GM19438 (cell line): ENCODE measurements at regions not wholly inside any gene's neighbourhood (a gene's known extent, or its start where the extent isn't known, plus 50 kb on each side); places are given as distances from the start of the nearest gene placed in this dataset.

Experiments
- ATAC-seq: cut with Tn5 transposase; IDR thresholded peaks from one replicate; pipeline ENCODE4 v1.9.1; 2021; ENCODE audit warnings: low read depth; ENCODE audit not compliant: unreplicated experiment

DNA sequence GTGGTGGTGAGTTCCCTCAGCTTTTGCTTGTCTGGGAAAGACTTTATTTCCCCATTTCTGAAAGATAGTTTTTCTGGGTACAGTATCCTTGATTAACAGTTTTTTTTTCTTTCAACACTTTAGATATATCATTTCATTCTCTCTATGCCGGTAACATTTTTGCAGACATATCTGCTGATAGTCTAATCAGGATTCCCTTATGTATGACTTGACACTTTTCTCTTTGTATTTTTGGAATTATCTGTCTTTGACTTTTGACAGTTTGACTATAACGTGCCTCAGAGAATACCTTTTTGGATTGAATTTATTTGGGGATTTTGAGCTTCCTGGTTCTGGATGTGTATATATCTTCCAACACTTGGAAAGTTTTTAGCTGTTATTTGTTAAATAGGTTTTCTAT is 234.8 kb upstream of the PRICKLE1 start:
- ATAC-seq: no peak

DNA sequence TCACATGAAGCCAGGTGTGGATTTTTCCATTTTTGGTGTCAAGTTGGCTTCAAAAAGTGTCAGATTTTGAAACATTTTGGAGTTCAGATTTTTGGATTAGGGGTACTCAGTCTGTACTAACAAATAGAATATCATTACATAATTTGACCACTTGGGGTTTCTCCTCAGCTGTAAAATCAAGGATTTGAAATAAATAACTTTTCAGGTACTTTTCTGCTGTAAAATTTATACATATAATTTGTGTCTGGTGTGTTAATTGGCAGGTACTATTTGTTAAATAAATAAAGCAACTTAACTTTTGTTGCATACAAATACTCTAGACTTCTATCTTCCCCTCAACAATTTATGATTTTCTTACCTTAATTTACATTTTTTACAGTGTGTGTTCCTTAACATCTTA is 234.1 kb upstream of the PRICKLE1 start:
- ATAC-seq: no peak

DNA sequence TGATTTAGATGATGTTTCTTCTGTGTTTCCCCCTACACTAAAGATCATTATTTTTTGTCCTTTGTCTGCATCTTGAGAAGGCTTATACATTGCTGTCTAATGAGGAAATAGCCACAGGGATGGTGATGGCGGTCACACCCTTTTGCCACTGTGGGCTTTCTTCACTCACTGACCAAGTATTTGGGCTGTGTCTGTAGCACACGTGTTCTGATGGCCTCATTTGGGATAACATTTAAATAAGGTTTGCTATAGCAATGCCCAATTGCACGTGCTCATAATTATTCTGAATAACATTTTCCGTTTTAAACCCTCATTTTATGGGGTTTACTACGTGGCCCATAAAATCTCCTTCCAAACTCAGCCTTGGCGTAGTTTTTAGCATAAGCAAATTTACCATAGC is 230.3 kb upstream of the PRICKLE1 start:
- ATAC-seq: no peak

DNA sequence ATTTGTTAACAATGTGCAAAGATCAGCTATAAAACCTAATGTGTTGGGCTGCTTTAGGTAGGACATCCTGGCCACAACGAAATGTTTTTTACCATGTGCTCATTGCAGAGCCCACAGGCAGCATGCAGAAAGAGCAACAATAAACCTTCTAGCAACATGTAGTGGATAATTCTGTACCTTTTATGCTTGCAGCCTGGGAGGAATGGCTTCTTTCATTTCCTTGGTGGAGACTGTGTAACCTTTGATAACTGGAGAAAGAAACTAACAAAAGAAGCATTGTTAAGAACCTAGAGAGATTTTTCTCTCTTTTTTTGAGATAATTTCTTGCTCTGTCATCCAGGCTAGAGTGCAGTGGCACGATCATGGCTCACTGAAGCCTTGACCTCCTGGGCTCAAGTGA is 225.5 kb upstream of the PRICKLE1 start:
- no peak for ATAC-seq

DNA sequence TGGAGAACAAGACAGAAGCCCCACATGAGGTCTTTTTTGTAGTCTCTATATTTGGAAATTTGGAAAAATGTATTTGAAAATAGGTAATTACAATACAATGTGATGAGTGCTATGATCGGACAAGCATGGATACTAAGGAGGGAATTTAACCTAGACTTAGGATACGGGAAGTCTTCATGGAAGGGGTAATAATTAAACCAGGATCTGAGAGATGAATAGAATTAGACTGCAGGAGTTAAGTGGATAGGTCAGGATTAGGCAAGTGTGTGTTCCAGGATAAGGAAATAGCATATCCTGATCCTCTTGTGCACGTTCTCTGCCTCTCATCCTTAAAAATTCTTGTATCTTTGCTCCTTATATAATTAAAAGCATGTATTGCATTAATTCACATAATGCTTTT is 223.3 kb upstream of the PRICKLE1 start:
- no peak for ATAC-seq

DNA sequence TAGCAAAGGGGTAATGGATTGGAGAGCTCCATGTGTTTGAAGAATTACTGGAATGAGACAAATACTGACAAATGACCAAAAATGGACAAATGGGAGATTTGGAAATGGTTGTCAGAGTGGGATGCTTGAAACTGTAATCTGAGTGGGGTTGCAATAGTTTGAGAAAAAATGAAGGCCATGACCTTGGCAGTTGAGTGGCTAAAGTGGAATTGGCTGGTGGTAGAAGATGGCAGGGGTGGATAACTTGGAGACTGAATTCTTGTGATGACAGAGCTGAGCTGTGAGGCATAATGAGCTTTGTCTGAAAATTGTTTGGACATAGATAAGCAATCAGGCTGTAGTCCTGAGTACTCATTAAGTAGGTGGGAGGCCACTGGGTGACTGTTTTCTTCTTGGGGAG is 222.5 kb upstream of the PRICKLE1 start:
- ATAC-seq: no peak

DNA sequence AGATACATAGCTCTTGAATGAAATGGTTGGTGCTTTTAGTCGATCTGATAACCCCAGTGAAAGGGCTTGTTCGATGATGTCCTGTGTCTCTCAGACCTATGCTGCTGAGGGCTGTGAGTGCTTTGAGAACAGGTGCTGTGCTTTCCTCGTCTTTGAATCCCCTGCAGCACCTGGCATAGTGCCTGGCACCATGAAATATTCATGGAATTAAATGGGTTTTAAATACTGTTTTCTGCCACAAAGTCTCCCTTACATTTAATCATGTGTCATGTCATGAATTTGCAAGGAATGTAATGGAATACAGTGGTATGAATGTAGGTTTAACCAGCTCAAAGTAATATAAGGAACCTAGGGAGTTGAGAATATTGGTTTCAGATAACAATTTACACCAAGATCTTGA is 220.5 kb upstream of the PRICKLE1 start:
- no peak for ATAC-seq

DNA sequence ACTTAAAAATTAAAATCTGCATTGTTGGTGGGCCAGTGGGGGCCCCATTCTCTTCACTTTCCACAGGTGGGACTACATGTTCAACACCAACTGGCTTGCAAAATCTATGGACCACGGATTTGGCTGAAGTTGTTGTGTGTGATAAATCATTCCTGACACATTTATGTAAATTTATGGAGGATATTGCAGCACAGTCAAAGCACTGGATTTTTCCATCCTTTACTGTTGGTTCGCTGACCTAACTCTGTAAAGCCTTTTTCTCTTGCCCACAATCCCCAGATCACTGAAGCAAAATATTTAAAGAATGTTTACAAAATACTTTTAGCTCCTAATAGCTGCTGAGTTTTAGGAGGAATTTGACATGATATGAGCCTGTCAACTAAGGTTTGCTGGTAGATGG is 219.7 kb upstream of the PRICKLE1 start:
- no peak for ATAC-seq

DNA sequence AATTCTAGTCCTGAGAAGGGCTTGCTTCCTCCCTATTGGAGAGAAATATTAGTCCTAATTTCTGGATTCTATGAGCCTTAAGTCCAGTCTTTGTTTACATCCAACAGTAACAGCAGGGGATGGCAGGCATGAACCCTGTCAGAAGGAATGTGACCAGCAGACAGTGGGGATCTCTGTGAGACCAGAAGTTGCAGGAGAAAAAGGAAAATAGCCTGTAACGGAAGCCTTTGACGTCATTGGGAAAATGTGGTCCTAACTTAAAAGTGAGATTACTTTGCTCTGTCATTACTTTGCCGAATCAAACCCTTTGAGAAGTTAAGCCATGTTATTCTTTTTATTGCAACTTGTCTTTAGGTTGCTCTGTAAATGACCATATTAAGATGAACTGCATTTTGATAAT is 218.2 kb upstream of the PRICKLE1 start:
- ATAC-seq: no peak

DNA sequence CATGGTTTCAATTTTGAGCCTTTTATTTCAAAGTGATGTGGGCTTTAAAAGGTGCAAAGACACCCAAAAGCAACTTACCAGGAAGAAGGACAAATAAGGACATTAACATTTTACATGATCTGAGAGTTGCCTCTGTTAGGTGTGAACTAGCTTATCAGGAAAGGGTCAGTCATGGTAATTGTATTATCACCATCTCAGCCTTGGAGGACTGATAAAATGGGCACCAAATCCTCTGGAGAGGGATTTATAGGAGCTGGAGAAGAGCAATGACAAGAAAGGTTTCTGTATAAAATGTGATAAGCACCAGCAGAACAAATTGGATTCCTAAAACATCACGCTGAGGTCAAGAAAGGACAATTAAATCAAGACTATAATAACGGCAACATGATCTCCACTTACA is 217.7 kb upstream of the PRICKLE1 start:
- no peak for ATAC-seq

DNA sequence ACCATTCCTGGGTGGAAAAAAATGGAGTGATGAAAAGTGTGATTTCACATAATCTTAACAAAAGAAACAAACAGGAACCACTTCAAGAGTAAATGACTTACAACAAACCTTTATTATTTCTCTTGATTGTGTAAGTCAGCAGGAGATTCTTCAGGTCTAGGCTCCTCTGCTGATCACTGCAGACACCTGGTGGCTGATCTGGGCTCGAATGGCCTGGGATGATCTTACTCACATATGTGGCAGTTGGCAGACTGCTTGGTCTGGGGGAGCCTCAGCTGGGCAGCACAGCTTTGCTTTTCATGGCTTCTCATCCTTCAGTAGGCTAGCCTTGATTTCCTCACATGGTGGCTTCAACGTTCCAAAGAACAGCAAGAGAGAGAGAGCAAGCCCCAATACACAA is 215.4 kb upstream of the PRICKLE1 start:
- ATAC-seq: no peak

DNA sequence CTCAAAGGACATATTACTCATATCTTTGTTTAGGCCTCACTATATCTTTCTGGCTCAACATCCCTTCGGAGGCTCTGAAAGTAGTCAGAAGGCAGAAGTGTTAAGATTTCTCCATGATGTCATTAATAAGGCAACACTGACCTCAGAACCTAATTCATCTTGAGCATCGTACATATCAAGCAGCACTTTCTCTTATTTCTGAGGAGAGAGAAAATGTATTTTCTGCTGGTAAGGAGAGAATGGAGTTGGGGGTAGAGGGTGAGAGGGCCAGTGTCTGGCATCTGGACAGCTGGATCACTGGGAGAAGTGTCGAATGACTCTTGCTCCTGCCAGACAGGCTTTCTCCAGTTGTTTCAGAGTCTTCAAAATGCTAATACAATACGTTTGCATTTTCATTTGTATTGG is 213.2 kb upstream of the PRICKLE1 start:
- ATAC-seq: no peak

DNA sequence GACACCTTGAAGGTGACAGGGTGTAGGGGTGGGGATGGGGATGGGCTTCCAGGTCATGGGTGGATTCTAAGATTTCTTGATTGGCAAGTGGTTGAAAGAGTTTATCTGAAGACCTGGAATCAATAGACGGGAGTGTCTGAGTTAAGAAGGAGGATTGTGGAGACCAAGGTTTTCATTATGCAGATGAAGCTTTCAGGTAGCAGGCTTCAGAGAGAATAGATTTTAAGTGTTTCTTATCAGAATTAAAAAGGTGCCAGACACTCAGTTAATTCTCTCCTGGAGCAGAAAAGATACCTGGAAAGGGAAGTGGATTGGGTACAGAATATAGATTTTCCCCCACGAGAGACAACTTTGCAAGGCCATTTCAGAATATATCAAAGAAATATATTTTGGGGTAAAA is 211.7 kb upstream of the PRICKLE1 start:
- ATAC-seq: no peak

DNA sequence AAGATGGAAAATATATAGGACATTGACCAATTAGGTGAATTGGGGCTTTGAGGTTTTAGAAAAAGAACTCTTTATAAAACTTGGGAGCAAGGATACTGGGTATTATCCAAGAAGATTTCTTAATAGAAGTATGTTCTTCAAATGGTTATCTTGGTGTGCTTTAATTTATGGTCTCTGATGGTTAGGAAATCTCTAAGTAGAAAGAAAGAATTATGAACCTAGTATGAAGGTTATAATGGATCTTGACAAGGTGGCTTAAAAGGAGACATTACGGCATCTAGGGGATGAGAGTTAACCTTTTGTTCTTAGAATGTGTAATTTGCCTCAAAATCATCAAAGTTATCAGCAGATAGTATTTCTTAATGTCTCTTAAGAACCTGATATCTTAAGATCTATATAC is 210.4 kb upstream of the PRICKLE1 start:
- ATAC-seq: no peak

DNA sequence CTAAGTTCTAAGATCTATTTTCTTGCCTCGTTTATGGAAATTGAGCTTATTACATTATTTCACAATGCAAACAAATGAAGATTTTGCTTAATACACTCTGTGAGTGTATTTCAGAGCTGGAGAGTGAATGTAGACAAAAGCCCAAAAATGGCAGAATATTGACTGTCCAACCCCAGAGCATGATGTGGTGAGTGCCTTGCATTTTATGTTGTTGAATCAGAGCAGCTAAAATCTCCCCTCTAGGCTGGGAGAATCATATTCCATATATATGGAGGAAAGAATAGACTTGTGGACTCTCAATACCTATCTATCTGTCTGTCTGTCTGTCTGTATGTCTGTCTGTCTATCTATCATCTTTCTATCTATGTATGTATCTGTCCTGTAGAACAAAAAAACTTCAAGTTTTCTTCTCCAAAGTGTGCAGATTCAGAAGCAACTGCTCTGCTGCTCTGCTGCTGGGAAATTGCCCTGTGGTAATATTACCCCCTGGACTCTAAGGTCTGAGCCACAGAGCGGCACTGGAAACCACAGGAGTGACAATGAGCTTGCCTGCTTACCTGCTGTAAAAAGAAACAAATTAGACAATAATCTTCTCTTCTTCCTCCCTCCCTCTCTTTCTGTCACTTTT is 209.4 kb upstream of the PRICKLE1 start:
- no peak for ATAC-seq

DNA sequence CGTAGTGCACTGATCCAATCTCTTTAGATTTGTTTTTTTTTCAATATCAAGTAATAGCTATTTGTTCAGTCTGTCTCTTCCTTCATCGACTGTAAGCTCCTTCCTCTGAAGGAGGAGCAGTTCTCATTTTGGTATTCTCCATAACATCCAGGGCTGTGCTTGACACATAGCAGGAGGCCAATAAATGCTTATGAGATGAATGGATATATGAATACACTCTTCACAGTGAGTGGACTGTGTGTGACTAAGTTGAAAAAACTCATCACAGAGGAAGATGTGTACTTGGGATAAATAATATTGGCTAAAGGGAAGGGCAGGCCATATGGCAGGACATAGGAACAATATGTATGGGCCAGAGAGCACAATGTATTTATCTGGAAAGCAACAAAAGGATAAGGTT is 205.3 kb upstream of the PRICKLE1 start:
- ATAC-seq: no peak

DNA sequence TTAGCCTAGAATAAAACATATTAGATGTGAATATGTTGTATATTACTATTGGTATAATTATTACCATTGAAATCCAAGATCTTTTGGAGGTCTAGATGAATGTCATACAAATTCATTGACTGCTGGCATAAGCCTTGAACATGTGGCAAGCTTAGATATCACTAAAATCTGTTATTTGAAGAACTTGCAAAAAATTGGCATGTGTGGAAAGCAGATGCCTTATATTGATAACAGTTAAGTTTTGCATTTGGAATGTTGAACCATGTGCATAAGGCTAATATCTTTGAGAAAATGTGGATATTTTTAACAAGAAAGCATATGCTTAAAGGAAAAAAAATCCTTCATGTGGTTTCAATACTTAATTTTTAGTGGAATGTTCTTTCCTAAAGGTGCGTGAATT is 203.6 kb upstream of the PRICKLE1 start:
- no peak for ATAC-seq

DNA sequence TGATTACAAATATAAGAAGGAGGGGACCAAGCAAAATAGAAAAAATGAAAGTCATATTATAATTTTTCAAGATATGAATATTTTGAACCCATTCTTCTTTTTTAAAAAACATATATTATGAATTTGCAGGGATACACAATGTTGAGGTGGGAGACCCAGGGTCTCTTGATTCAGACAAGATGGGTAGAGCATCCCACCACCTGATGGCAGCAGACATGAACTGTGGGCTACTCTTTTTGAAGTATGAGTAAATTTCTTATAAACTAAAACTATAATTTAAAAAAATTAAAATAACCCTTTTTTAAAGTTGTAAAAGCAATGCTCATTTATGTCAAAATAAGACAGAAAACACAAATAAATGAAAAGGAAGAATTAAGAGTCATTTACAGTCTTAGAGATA is 202.7 kb upstream of the PRICKLE1 start:
- no peak for ATAC-seq

DNA sequence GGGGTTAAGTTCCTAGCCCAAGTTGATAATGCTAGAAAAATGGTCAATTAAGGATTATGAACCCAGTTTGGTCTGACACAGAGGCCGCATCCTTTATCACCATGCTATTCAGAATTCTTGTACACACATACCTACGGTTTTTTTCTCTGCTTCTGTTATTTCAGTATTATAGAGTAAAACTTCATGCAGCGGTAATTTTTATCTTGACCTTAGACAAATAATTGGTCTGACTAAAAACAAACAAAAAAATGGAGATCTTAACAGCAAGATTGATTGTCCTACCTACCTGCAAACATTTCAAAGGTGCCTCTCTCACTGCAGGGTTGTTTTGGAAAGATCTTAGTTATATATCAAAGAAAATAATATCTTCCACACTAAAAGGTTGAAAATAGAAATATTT is 201.9 kb upstream of the PRICKLE1 start:
- no peak for ATAC-seq

DNA sequence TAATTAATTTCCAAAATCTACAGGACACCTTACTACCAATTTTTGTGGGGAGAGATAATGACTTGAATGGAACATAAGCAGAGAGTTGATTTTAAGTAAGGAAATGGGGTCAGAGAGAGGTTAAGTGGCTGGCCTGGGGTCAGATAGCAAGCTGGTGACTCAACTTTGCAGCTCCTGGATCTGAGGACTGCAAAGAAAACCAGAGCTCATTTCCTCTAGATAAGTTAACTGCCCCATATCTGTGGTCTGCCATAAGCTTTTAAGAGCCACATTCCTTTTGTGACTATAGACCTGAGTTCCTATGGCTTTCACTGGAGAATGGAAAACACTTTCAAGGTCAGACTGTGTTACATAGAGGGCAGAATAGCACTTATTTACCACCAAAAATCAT is 201.2 kb upstream of the PRICKLE1 start:
- no peak for ATAC-seq

DNA sequence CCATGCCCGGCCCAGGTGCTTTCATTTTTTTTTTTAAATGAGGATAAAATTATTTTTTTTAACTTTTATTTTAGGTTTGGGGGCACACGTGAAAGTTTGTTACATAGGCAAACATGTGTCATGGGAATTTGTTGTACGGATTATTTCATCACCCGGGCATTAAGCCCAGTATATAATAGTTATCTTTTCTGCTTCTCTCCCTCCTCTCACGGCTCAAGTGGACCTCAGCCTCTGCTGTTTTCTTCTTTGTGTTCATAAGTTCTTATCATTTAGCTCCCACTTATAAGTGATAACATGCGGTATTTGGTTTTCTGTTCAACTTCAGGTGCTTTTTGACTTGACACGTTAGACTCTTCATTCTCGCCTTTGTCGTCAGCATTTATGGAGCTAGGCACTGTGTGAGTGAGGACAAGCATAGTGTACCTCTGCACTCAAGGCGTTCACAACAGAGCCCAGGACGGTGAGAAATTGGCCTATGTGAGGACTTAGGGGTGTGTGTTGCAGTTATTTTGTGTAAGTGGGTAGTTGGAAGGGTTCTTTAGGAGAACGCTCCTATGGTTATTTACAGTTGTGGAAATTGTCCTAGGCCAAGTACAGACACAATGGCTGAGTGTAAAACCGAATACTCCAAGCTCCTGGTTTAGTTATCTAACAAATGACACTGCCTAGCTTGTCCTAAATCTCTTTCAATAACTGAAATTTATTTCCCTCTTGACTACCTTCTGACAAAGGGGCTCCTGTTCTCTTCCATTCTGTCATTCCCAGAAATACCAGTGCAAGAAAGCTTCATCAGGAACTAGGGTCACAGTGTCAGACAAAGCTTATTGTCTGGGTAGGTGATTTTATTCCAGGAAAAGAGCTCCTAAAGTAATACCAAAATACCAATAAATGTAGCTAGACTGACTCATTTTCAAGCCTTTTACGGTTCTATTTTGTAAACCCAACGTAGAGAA is 200.5 kb upstream of the PRICKLE1 start:
- ATAC-seq: no peak
